Neuron (in vitro differentiated cells): ENCODE measurements at regions not wholly inside any gene's neighbourhood (a gene's known extent, or its start where the extent isn't known, plus 50 kb on each side); places are given as distances from the start of the nearest gene placed in this dataset.
"Not testable (repeated sequence)": the region's sequence is repeated elsewhere in the genome, so short reads cannot be mapped to it uniquely, and the experiment has no call there.

Experiments used
- H2AFZ ChIP-seq: one replicate; pipeline ENCODE4 v1.6.1; 2013; ENCODE audit warnings: low read depth, mild to moderate bottlenecking, inconsistent platforms, low read length, moderate library complexity
- H3K27me3 ChIP-seq: one replicate; pipeline ENCODE4 v1.6.1; 2013; ENCODE audit warnings: low read length; ENCODE audit not compliant: insufficient read depth
- H3K36me3 ChIP-seq: one replicate; pipeline ENCODE4 v1.6.1; 2013; ENCODE audit warnings: low read length; ENCODE audit not compliant: insufficient read depth
- H3K4me1 ChIP-seq: one replicate; pipeline ENCODE4 v1.6.1; 2013; ENCODE audit warnings: low read length; ENCODE audit not compliant: insufficient read depth
- H3K4me3 ChIP-seq: 2 replicates; pipeline ENCODE4 v1.5.1; 2013; ENCODE audit warnings: mild to moderate bottlenecking, low read length, moderate library complexity
- H3K9me3 ChIP-seq: one replicate; pipeline ENCODE4 v1.6.1; 2013; ENCODE audit warnings: low read length

- H3K4me3 ChIP-seq = no peak overlapping the region
Observed at GRCh38 chr9:7516376-7516775, 283.2 kb downstream of the DMAC1 start.

GRCh38 chr9:7510199-7510598 lies 289.4 kb downstream of the DMAC1 start:
- H3K36me3 ChIP-seq = no peaks in the 10 kb centered on the region
- H3K9me3 ChIP-seq = no peaks in the 10 kb centered on the region
- H2AFZ ChIP-seq = no peak overlapping the region
- H3K27me3 ChIP-seq = no peaks in the 10 kb centered on the region
- no peaks in the 10 kb centered on the region for H3K4me1 ChIP-seq
- H3K4me3 ChIP-seq = no peak overlapping the region

More at GRCh38 chr9:7516376-7516775, 283.2 kb downstream of the DMAC1 start:
- no peaks in the 10 kb centered on the region for H3K9me3 ChIP-seq
- H3K4me1 ChIP-seq = peaks cover 7% of the 10 kb centered on the region
- H3K36me3 ChIP-seq = no peaks in the 10 kb centered on the region
- H2AFZ ChIP-seq = no peak overlapping the region
- no peaks in the 10 kb centered on the region for H3K27me3 ChIP-seq

- no peak overlapping the region for H3K4me3 ChIP-seq
- H3K4me1 ChIP-seq = no peaks in the 10 kb centered on the region
- H3K27me3 ChIP-seq = no peaks in the 10 kb centered on the region
- no peak overlapping the region for H2AFZ ChIP-seq
- no peaks in the 10 kb centered on the region for H3K9me3 ChIP-seq
- no peaks in the 10 kb centered on the region for H3K36me3 ChIP-seq
Observed at GRCh38 chr9:7509576-7510145, 289.9 kb downstream of the DMAC1 start.

GRCh38 chr9:7508516-7508915 lies 291.1 kb downstream of the DMAC1 start:
- H3K36me3 ChIP-seq = no peaks in the 10 kb centered on the region
- no peak overlapping the region for H3K4me3 ChIP-seq
- H3K27me3 ChIP-seq = no peaks in the 10 kb centered on the region
- H2AFZ ChIP-seq = no peak overlapping the region
- no peaks in the 10 kb centered on the region for H3K4me1 ChIP-seq
- no peaks in the 10 kb centered on the region for H3K9me3 ChIP-seq

- Histone ChIP-seq H3K4me1 (no peaks in the 10 kb centered on the region), H3K27me3 (no peaks in the 10 kb centered on the region), H3K36me3 (no peaks in the 10 kb centered on the region), H3K4me3 (no peak overlapping the region), H2AFZ (no peak overlapping the region), H3K9me3 (no peaks in the 10 kb centered on the region)
Observed at GRCh38 chr9:7507566-7508270, 291.9 kb downstream of the DMAC1 start.

- H3K9me3 ChIP-seq = no peaks in the 10 kb centered on the region
- H3K27me3 ChIP-seq = no peaks in the 10 kb centered on the region
- H2AFZ ChIP-seq = no peak overlapping the region
- no peaks in the 10 kb centered on the region for H3K36me3 ChIP-seq
- H3K4me1 ChIP-seq = no peaks in the 10 kb centered on the region
- no peak overlapping the region for H3K4me3 ChIP-seq
Observed at GRCh38 chr9:7507026-7507425, 292.6 kb downstream of the DMAC1 start.

GRCh38 chr9:7500521-7500920 lies 299.1 kb downstream of the DMAC1 start:
- Histone ChIP-seq H3K27me3 (no peaks in the 10 kb centered on the region), H3K36me3 (no peaks in the 10 kb centered on the region)

GRCh38 chr9:7491641-7492040 lies 307.9 kb downstream of the DMAC1 start:
- no peak overlapping the region for H2AFZ ChIP-seq
- no peaks in the 10 kb centered on the region for H3K36me3 ChIP-seq
- no peak overlapping the region for H3K4me3 ChIP-seq
- peaks cover 28% of the 10 kb centered on the region for H3K4me1 ChIP-seq
- no peaks in the 10 kb centered on the region for H3K9me3 ChIP-seq
- no peaks in the 10 kb centered on the region for H3K27me3 ChIP-seq

More at GRCh38 chr9:7500521-7500920, 299.1 kb downstream of the DMAC1 start:
- H2AFZ ChIP-seq = no peak overlapping the region
- no peaks in the 10 kb centered on the region for H3K9me3 ChIP-seq
- no peaks in the 10 kb centered on the region for H3K4me1 ChIP-seq
- no peak overlapping the region for H3K4me3 ChIP-seq

- Histone ChIP-seq H3K27me3 (no peaks in the 10 kb centered on the region), H3K4me3 (no peak overlapping the region), H3K9me3 (no peaks in the 10 kb centered on the region), H3K36me3 (no peaks in the 10 kb centered on the region), H2AFZ (no peak overlapping the region), H3K4me1 (peaks cover 28% of the 10 kb centered on the region)
Observed at GRCh38 chr9:7490317-7491108, 309.1 kb downstream of the DMAC1 start.

- Histone ChIP-seq H3K4me1 (peaks cover 25% of the 10 kb centered on the region), H3K27me3 (no peaks in the 10 kb centered on the region), H3K4me3 (no peak overlapping the region), H3K36me3 (no peaks in the 10 kb centered on the region), H2AFZ (no peak overlapping the region), H3K9me3 (no peaks in the 10 kb centered on the region)
Observed at GRCh38 chr9:7489036-7489435, 310.5 kb downstream of the DMAC1 start.

GRCh38 chr9:7484014-7484413 lies 315.6 kb downstream of the DMAC1 start:
- not testable (repeated sequence) for H3K9me3 ChIP-seq, H3K4me3 ChIP-seq, H3K36me3 ChIP-seq, H3K4me1 ChIP-seq, H2AFZ ChIP-seq, H3K27me3 ChIP-seq

GRCh38 chr9:7481570-7481969 lies 318.0 kb downstream of the DMAC1 start:
- Histone ChIP-seq H2AFZ (no peak overlapping the region), H3K4me3 (no peak overlapping the region), H3K36me3 (no peaks in the 10 kb centered on the region), H3K9me3 (no peaks in the 10 kb centered on the region), H3K4me1 (no peaks in the 10 kb centered on the region), H3K27me3 (no peaks in the 10 kb centered on the region)

- Histone ChIP-seq H2AFZ (no peak overlapping the region), H3K27me3 (no peaks in the 10 kb centered on the region), H3K36me3 (no peaks in the 10 kb centered on the region), H3K9me3 (no peaks in the 10 kb centered on the region), H3K4me1 (no peaks in the 10 kb centered on the region), H3K4me3 (no peak overlapping the region)
Observed at GRCh38 chr9:7479300-7479699, 320.3 kb downstream of the DMAC1 start.
